ENCODE measurements at regions not wholly inside any gene's neighbourhood (a gene's known extent, or its start where the extent isn't known, plus 50 kb on each side); places are given as distances from the start of the nearest gene placed in this dataset.

GRCh38 chr13:31853643-31854326, 114.5 kb downstream of the RXFP2 start:
- DNase-seq (ENCODE audit: low spot score), result no peak

DNA sequence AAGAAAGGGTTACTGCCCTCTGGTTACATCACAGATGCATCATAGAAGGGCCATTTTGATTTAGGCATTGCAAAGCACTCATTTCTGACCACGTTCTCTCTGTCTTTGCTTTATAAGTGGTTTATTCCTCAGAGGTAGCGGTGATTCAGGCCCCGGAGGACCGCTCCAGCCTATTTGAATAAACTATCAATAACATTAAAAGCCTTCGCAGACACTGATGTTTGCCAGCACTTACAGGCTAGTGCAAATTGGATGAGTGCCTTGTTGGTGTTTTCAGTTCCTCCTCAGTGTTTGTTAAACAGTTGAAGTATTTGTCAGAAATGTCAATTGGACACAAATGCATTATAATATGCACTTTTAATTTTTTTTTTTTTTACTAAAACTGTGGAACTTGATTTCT, 120.2 kb downstream of the RXFP2 start:
- no peak for DNase-seq (ENCODE audit: low spot score)

- DNase-seq (ENCODE audit: low spot score), result no peak
Observed at GRCh38 chr13:31860002-31860401, 120.7 kb downstream of the RXFP2 start.

GRCh38 chr13:31862828-31863227, 123.5 kb downstream of the RXFP2 start:
- DNase-seq (ENCODE audit: low spot score), result no peak

DNA sequence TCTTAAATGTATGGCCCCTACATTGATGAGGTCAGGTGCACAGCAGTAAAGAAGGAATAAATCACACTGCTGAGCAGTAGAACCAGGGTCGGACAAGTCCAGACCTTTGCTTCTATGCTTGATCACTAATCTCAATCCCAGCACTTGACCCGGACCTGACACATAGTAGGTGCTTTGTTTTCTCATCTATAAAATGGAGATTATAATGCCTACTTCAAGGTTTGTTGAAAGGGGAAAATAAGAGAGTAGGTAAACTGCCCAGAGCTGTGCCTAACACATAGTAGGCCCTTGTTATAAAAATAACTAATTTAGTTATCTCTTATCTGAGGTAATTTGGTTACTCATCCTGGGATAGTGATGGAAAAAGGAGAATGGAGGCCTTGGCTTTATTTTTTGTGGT, 125.0 kb downstream of the RXFP2 start:
- no peak for DNase-seq (ENCODE audit: low spot score)

- DNase-seq (ENCODE audit: low spot score), result no peak
Observed at GRCh38 chr13:31866099-31866498, 126.8 kb downstream of the RXFP2 start.

- no peak for DNase-seq (ENCODE audit: low spot score)
Observed at GRCh38 chr13:31867709-31868108, 128.4 kb downstream of the RXFP2 start.

DNA sequence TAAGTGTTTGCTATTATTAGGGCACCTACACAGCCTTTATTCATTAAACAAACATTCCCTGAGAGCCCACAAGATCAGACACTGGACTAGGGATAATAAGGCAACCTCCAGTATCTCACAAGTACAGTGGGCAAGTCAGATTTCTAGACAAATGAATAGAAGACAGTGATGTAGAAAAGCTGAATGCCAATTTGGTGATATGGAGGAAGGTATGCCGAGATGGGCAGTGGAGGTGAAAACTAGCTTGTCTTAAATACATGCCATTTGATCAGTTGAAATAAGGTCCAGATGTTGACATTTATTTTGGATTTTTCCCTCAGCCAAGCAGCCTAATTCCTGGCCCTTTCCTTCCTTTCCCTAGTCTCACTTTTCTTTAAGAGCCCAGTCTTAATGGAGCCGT, 130.3 kb downstream of the RXFP2 start:
- DNase-seq (ENCODE audit: low spot score), result no peak

- no peak for DNase-seq (ENCODE audit: low spot score)
Observed at GRCh38 chr13:31870511-31870910, 131.2 kb downstream of the RXFP2 start.

- DNase-seq (ENCODE audit: low spot score), result no peak
Observed at GRCh38 chr13:31873145-31873544, 133.8 kb downstream of the RXFP2 start.

GRCh38 chr13:31875134-31875533, 135.8 kb downstream of the RXFP2 start:
- no peak for DNase-seq (ENCODE audit: low spot score)

- no peak for DNase-seq (ENCODE audit: low spot score)
Observed at GRCh38 chr13:31878052-31878451, 138.7 kb downstream of the RXFP2 start.

- DNase-seq (ENCODE audit: low spot score), result no peak
Observed at GRCh38 chr13:31878495-31878894, 139.2 kb downstream of the RXFP2 start.

GRCh38 chr13:31878955-31879354, 139.6 kb downstream of the RXFP2 start:
- DNase-seq (ENCODE audit: low spot score), result no peak

- no peak for DNase-seq (ENCODE audit: low spot score)
Observed at GRCh38 chr13:31880851-31881494, 141.6 kb downstream of the RXFP2 start.

- no peak for DNase-seq (ENCODE audit: low spot score)
Observed at GRCh38 chr13:31881495-31881882, 142.2 kb downstream of the RXFP2 start.

DNA sequence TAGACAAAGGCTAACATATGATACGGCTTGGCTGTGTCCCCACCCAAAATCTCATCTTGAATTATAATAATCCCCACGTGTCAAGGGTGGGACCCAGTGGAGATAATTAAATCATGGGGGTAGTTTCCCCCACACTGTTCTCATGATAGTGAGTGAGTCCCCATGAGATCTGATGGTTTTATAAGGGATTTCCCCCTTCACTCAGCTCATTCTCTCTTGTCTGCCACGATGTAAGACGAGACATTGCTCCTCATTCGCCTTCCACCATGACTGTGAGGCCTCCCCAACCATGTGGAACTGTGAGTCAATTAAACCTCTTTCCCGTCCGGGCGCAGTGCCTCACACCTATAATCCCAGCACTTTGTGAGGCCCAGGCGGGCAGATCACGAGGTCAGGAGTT, 143.5 kb downstream of the RXFP2 start:
- DNase-seq (ENCODE audit: low spot score), result no peak

- DNase-seq (ENCODE audit: low spot score), result no peak
Observed at GRCh38 chr13:31884556-31884955, 145.2 kb downstream of the RXFP2 start.

- no peak for DNase-seq (ENCODE audit: low spot score)
Observed at GRCh38 chr13:31885994-31886393, 145.6 kb upstream of the FRY start.

GRCh38 chr13:31887286-31887685, 144.3 kb upstream of the FRY start:
- DNase-seq (ENCODE audit: low spot score), result no peak

DNA sequence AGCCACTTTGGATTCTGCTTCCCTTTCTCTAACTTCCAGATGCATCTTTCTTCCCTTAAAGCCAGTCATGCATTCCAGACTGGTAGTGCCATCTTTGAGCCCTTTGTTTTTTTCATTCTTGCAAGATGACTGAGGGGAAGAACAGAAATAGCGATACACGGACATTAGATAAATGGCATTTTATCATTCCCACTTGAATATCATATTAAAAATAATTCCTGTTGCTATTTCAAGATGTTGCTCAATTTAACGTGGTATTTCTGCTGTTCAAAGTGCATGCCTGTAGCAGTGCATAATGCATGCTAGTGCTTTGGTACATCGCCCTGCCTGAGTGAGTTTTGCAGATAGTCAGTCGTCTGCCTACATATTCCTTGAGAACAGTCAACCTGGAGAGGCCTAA, 140.6 kb upstream of the FRY start:
- DNase-seq (ENCODE audit: low spot score), result no peak

- no peak for DNase-seq (ENCODE audit: low spot score)
Observed at GRCh38 chr13:31891472-31891871, 140.1 kb upstream of the FRY start.

DNA sequence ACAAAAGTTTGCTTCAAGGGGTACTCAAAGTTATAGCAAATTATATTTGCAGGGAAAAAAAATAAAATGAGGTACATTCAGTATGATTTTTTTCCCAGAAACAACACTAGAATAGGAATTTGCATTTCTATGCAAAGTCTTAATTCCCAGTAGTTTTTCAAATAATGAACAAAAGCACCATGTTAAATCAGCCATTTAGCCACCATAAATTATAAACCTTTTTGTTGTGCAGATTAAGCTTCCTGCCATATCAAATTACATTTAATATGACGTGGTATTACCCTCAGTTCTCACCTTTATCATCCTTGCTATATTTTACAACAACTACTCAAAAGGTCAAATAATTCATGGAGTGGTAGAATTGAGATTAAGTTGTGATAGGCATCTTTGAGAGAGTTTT, 136.6 kb upstream of the FRY start:
- no peak for DNase-seq (ENCODE audit: low spot score)

DNA sequence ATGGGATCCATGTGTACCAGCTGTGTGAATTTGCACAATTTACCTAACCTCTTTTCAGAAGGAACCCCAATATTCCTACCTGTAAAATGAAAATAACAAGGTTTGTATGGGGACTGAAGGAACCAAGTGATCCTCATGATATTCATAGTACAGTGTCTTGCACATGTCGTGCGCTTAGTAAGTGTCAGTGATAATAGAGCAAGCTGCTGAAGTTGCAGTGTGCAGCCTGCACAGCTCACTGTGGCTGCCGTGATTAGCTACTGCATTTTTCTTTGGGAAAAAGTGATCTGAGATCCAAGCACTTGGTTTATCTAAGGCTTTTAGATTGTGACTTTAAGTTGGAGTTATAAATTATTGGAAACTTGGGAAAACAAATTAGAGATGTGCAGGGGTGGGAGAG, 135.9 kb upstream of the FRY start:
- no peak for DNase-seq (ENCODE audit: low spot score)

Measured in CD4-positive, alpha-beta T cell treated with Interleukin-6 at 100 ng/mL for 8 hours (primary cell).